ENCODE measurements at regions not wholly inside any gene's neighbourhood (a gene's known extent, or its start where the extent isn't known, plus 50 kb on each side); places are given as distances from the start of the nearest gene placed in this dataset.

DNA sequence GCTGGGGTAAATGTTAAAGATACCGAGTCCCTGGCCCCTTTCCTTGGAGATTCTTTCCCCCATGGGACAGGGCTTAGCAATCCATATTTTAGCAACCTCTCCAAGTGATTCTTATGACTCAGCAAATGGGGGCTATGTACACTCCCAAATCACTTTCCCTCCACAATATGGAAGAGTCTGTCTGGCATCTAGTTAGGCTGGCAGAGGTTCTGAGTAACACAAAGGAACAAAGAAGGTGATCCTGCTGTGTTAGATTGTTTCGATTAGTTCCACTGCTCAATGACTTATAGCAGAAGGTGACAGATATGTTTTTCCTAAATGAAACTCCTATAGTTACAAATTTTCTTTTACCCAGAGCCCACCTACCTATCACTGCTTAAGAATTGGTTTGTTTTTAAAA lies 154.0 kb upstream of the SYT13 start:
- no peak for DNase-seq (ENCODE audit: low read depth in 2 of 2)

DNA sequence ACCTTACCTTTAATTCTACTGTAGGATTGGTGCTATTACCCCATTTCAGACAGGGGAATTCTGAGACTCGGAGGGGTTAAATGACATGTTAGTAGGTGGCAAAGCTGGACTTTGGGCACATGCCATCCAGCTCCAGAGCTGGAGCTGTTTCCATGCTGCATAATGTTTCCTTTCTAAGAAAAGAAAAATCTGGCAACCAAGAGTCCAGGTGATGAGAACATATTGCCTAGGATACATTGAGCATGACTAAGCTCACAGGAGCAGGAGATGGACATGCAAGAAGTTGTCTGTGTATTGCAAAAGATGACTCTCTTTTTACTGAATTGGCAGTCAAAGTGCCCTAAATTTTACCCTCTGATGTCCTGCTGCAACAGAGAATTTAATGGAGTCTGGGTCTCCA lies 150.8 kb upstream of the SYT13 start:
- DNase-seq (ENCODE audit: low read depth in 2 of 2) = no peak

DNA sequence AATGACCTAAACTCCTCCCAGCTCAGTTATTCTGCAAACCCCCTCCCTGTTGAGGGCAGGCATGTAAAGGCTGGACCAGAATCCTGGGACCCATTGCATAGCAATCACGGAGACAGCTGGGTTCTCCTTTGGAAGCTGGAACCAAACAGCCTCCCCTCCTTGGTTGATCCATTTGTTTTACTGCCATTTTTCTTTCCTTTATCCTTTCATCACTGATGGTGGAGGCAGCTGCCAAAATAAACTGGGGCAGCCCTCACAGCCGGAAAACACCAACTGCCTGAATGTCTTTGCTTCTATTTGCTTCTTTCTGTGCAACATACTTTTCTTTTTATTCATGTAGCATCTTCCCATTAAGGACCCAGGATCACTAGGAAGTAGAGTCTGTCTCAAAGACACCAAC lies 150.0 kb upstream of the SYT13 start:
- no peak for DNase-seq (ENCODE audit: low read depth in 2 of 2)

DNA sequence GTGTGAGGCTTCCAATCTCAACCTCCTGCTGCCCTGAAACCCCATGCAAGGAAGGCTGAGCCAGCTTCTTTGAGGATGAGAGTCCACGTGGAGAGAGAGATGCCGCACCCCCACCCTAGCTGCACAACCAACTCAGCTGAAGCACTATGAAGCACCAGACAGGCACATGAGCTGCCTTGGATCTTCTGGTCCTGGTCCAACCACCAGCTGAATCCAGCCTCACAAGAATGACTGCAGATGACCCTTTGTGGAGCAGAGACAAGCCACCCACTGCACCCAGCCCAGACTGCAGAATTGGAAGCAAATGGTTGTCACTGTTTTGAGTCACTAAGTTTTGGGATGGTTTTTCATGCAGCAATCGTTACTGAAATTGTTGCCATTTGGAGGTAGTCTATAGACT lies 149.6 kb upstream of the SYT13 start:
- no peak for DNase-seq (ENCODE audit: low read depth in 2 of 2)

DNA sequence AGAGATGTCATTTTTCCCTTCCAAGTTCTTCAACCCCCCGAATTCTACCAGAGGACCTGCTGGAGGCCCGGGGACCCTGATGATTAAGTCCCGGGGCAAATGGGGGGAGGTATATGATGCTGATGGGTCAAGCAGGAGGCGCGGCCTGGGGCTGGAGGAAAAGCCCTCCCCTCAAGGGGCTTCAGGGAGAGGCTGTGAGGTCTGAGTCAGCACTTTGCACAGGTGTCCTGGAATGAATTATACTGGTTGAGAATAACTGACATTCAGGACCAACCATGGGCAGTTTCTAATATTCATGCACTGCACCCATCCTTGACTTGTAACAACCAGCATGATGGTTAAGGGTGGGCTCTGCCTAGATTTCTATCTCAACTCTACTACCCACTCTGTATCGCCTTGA lies 146.8 kb upstream of the SYT13 start:
- DNase-seq (ENCODE audit: low read depth in 2 of 2) = no peak

DNA sequence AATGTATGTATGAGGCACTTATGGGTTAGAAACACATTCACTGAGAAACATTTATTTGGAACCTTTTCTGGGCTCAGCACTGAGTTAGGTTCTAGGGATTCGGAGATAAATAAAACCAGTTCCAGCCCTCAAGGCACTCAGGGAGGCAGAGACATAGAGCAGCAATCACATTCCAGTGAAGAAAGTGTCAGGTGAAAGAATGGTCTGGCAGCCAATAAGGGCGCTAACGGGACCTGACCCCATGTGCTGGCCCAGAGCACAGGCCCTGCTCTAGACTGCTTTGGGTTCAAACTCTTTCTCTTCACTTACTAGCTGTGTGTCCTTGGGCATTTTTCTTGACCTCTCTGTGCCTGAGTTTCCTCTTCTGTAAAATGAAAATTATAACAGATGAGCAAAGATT lies 146.0 kb upstream of the SYT13 start:
- DNase-seq (ENCODE audit: low read depth in 2 of 2) = no peak

DNA sequence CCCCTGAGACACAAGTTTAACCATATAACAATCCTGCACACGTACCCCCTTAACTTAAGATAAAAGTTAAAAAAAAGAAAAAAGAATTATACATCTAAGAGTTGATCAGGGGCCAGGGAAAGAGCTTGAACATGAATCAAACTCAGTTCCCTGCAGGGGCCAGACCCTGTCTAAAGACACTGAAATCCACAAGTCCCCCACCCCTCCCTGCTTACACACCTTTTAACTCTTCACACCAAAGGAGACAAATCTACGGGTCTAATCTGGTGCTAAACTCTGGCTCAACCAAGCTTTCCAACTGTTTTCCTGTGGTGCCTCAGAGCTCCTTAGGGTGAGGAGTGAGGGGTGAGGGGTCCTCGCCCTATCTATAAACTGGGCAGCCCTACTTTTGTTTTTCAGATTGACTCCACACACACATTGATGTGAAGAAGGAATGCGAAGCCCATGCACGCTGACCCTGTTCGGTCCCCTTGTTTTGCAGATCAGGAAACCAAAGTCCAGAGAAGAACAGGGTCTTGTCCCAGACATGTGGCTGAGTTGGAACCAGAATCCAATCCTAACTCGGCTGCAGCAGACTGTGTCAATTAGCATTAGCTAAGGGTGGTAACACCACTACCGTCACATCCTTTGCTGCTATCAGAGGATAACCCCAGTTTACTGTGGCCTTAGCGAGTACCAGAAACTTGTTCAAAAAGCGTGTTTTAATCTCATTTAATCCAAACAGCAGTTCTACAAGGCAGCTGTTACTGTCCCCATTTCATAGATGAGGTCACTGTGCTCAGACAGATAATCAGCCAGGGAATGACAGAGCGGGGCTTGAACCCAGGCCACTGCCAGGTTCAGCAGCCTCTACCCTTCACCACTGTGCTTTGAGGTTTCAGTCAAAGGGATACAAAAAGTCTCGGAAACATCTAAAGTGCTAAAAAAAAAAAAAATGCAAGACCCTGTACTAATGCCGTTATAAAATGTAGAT lies 145.2 kb upstream of the SYT13 start:
- DNase-seq (ENCODE audit: low read depth in 2 of 2) = no peak

DNA sequence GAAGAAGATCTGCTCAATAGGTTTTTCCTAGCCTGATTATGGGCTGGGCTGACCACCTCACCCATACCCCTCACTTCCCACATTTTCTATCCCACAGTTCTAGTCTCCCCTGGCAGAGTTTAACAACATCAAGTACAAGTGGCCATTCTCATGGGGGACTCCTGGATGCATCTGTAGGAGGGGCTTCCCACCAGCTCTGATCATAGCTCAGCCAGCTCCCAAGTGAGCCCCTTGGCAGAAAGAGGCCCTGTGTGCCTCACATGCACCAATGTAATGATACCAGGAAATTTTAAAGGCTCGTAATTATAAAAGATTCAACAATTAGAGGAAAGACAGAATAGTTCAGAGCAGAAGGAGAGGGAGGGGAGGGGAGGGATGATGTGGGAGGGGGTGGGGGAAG lies 144.2 kb upstream of the SYT13 start:
- DNase-seq (ENCODE audit: low read depth in 2 of 2) = no peak

DNA sequence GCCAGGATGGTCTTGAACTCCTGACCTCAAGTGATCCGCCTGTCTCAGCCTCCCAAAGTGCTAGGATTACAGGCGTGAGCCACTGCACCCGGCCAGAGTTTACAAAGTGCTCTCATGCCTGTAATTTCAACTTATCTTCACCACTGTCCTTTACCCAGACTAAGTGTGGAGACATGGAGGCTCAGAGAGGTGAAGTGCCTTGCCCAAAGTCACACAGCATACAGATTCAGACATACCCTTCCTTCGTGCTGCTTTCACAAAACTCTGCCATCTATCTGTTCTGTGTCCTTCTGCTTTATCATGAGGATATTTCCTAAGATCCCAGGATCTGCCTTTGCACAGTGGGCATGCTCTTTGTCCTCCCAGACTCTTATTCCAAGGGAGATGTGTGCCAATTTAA lies 143.6 kb upstream of the SYT13 start:
- DNase-seq (ENCODE audit: low read depth in 2 of 2) = no peak

DNA sequence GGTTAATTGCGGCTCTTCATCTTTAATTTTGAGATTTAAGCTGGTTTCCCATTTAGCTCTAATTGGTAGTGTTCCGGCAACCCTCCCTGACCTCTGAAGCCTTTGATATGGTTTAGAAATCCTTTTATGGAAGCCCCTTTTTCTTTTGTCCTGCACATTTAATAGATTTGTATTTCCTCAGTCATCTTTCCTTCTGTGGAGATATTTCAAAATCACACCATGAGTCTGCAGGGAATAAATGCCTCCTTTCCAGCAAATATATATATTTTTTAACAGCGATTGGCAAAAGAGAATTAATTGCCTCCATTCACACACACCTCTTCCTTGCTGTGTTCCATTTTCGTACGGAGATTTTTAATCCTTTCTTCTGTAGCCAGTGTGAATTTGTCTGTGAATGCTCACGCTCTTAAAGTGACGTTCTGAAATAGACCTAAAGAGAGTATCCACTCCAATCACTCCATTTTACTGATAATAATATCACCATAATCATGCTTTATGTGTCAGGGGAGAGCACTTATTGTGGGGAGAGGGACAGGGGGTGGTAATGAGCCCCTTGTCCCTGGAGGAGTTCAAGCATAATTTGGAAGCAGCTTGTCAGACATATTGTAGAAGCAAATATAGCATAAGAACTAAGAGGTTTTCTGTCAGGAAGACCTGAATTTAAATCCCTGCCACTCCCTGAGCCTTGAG lies 142.5 kb upstream of the SYT13 start:
- no peak for DNase-seq (ENCODE audit: low read depth in 2 of 2)

DNA sequence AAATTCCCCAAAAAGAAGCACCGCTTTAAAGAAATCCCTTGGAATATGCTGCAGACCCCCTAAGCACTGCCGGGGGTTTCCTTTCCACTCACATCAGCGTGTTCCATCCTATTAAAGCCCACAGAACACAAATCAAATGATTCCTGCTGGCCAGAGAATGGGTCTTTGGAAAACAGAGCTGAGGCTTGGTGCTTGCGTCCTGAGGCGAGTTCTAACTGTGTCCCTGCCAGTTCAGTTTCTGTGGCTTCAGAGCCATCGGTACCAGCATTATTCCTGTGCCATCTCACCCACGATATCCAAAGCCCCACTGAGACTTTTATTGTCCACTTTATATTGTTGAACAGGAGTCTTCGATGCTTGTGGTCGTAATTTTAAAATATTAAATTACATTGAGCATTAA lies 142.0 kb upstream of the SYT13 start:
- no peak for DNase-seq (ENCODE audit: low read depth in 2 of 2)

DNA sequence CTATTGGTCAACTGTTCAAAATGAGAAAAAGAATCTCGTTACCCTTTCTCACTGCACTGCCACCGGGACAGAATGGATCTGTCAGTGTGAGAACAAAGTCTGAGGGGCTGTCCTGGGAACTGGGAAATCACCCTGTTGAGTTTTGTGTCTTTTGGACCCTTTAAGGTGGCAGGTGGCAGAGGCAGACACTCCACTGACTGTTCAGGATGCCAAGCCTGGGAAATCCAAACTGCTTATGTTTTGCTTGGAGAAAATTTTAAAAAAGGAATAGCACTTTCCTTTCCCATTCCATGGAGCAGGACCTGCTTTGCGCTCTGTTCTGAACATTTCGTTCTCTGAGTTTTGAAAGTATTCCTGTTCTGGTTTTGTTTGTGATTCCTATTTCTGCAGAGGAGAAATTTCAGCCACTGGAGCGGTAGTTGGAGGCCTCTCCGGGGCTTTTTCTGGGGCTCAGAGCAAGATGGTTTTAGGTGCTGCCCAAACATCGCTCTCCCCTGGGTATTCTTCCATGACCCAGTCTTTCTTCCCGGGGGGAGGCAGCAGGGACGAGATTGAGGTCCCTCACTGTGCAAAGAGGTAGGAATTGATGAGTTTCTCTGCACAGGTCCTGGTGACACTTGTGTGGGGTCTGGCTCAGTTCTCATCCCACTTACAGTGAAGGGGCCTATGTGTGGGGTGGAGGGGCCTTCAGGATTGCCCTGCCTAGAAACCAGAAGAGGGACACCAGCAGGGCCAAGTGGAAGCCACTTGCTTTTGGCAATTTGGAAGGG lies 138.5 kb upstream of the SYT13 start:
- no peak for DNase-seq (ENCODE audit: low read depth in 2 of 2)

DNA sequence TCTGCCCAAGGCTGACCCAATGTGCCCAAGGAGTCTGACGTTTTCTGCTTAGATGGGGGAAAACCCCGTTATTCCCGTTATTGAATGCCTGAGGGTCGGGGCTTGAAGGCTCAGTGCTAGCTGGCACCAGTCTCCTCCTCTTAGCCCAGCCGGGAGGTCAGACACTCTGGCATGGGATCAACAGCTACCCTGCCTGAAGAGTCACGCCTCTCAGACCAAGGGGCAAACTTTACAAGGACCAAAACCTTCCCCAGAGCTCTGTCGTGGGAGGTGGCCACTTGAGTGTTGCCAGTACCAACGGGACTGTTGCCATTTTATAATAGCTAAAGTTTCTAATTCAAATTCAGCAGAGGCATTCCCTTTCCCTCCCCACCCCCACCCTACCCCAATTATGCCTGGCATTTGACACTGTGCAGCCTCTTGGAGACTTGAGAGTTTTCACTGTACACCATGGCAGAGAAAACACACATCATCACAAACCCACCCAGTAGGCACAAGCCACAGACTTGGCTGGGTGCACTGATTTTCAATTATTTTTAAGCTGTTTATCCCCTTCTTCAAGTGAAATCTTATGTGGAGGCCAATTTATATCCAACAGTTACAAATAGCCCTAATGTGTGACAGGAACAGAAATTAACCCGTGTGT lies 137.5 kb upstream of the SYT13 start:
- no peak for DNase-seq (ENCODE audit: low read depth in 2 of 2)

DNA sequence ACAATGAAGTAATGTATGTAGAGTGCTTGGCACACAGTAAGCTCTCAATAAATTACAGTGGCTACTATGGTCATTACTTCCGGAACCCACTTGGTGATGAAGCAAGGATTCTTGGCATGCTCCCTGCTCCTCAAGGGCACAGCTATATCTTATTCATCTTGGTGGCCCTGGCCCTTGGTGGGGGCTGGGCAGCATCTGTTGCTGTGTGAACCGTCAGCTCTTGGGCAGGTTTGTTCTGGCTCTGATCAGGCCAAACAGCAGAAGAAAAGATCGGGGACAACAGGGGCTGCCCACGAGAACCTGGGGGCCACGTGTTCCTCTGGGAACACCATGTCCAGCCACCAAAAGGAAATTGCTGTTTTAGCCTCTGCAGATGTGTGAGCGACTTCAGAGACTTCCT lies 136.9 kb upstream of the SYT13 start:
- no peak for DNase-seq (ENCODE audit: low read depth in 2 of 2)

DNA sequence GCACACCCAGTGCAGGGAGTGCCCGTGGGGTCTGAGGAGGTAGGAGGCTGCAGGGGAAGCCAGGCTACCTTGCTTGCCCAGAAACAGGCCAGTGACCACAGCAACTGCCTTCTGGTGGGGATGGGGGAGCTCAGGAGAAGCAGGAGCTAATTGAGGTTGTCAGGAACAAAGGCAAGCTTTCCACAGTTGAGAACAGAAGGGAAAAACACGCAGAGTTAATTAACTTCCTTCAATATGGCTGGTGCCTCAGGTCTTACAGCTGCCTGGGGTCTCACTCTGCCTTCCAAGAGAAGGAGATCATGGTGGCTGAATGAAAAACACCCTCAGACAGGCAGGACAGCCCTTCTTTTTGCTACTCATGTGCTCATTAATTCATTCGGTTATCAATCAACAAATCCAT lies 127.9 kb upstream of the SYT13 start:
- DNase-seq (ENCODE audit: low read depth in 2 of 2) = no peak

DNA sequence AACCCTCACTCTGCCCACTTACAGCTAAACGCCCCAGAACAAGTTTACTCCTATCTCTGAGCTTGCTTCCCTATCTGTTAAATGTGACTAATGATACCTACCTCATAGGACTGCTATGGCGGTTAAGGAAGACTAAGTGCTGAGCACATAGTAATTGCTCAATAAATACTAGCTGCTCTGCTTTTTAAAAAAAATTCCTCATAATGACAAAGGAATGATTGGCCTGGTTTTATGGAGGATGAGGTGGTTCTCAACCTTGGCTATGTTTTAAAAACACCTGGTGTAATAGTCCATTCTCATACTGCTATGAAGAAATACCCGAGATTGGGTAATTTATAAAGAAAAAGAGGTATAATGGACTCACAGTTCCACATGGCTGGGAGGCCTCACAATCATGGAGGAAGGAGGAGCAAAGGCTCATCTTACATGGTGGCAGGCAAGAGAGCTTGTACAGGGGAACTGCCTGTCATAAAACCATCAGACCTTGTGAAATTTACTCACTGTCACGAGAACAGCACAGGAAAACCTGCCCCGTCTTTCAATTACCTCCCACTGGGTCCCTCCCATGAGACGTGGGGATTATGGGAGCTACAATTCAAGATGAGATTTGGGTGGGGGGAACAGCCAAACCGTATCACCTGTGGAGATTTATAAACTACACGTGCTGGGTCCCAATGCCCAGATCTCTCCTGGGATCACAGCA lies 127.2 kb upstream of the SYT13 start:
- DNase-seq (ENCODE audit: low read depth in 2 of 2) = no peak

DNA sequence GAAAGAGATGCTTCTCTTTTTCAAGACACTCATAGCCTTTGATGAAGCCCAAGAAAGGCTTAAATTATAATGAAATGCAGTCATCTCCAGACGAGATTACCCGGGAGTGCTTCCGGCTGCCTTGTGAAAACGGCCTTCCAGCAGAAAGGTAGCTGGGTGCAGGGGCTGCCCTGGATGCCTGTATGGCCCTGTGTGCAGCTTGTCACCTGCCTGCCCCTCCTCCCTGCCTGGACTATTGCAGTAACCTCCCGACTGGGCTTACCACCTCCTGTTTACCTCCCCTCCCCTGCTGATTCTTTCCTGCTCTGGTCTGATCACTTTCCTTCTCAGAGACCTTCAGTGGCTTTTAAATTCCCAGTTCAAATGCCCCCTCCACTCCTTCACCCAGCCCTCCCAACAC lies 126.4 kb upstream of the SYT13 start:
- no peak for DNase-seq (ENCODE audit: low read depth in 2 of 2)

DNA sequence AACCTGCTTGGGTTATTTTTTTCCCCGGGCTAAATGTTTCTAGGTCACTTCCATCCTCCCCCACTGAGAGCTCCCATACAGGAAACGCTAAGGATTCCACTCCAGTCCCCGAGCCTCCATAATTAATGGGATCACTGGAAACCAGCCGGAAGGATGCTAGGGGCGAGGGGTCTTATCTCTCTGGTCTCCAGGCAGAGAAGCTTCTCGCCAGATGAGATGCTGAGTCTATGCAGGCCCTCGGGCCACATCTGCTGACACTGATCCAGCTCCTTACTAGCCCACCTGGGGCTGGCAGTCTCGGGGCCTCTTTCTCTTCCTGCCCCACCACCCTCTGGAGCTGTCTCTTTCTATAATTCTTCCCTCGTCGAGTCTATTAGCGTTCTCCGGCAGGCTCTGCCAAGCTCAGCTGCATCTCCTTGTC lies 125.9 kb upstream of the SYT13 start:
- DNase-seq (ENCODE audit: low read depth in 2 of 2) = no peak

DNA sequence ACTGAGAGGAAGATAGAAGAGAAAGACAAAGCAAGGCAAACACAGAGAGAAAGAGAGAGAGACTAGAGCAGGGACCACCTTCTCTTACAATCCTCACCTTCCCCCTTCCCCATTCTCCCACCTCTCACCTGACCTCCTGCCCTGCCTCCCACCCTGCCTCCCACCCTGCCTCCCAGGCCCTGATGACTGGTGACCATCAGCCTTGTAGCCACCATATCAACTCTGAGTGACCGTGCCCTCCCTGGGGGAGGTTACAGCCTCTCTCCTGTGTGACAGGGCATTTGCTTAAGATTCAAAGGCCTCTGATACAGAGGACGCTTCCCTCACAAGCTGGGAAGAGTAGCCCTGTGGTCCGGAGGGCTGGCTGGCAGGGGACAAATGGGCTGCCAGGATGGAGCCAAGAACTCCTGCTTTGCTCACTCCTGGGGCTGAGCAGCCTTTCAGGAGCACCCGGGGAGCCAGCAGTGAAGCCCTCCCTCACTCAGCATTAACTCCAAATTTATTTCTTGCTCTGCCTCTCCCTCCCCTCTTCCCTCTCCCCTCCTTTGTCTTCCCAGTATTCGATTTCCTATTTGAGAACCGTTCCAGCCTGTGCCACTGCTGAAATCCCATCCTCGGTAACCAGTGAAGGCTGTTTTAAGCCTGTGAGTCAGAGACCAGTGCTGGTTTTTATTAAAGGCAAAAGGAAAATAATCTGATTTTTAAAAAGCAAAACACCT lies 125.2 kb upstream of the SYT13 start:
- DNase-seq (ENCODE audit: low read depth in 2 of 2) = no peak

DNA sequence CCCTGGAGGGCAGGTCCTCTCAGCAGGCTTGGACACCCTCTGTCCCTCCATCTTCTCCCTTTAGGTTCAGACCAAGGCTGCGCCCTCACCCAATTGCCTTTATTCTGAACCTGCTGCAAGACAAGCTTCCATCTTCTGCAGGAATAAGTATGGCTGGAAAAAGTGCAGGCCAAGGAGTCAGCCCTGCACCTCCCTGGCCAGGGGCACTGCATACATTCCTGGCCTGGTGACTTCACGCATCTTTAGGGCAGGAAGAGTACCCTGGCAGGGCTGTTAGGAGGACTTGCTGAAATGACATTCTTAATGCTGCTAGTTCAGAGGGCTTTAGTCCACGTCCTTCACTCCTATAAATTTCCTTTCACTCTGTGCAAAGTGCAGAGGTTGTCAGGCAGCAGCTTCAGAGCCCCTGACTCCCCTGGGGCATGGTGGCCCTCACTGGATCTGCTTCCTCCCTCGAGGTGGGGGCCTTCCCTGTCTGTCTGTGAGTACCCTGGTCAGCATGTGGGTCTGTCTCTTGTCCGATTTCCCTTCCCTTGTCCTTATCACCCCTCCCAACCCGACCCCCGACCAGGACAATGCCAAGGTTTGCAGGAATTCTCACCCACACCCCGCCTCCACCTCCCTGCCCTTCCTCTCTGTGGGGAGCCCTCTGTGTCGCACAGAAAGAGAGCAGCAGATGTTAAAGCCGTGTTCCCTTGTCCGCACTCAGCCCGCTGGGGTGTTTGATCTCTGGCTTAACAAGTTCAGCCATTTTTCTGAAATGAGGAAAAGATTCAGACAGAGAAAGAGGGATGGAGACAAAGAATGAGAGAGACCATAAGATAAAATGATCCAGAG lies 124.5 kb upstream of the SYT13 start:
- no peak for DNase-seq (ENCODE audit: low read depth in 2 of 2)
